Pons (tissue), 1 donor: ENCODE measurements at regions not wholly inside any gene's neighbourhood (a gene's known extent, or its start where the extent isn't known, plus 50 kb on each side); places are given as distances from the start of the nearest gene placed in this dataset.
A peak's percentile ranks its signal among the peaks of the same experiment; 100 is the strongest.
"Not testable (repeated sequence)": the region's sequence is repeated elsewhere in the genome, so short reads cannot be mapped to it uniquely, and the experiment has no call there.

Experiments used
- DNase-seq: peaks from one replicate; pipeline ENCODE4 v3.0.0-alpha.2; 2016; ENCODE audit warnings: low spot score

GRCh38 chr1:87956750-87957149, 628.1 kb downstream of the LMO4 start:
- DNase-seq = no peak

- no peak for DNase-seq
Measured at GRCh38 chr1:87957331-87957730, 628.7 kb downstream of the LMO4 start.

- DNase-seq = no peak
Measured at GRCh38 chr1:87958201-87958600, 629.5 kb downstream of the LMO4 start.

GRCh38 chr1:87958716-87959115, 630.0 kb downstream of the LMO4 start:
- DNase-seq = no peak

GRCh38 chr1:87959236-87959635, 630.6 kb downstream of the LMO4 start:
- no peak for DNase-seq

- no peak for DNase-seq
Measured at GRCh38 chr1:87961992-87962391, 633.3 kb downstream of the LMO4 start.

- no peak for DNase-seq
Measured at GRCh38 chr1:87963556-87963955, 634.9 kb downstream of the LMO4 start.

GRCh38 chr1:87965193-87965592, 636.5 kb downstream of the LMO4 start:
- DNase-seq = no peak

- DNase-seq = peak; percentile 41
Measured at GRCh38 chr1:87968197-87968955, 639.7 kb downstream of the LMO4 start.

- no peak for DNase-seq
Measured at GRCh38 chr1:87969040-87969439, 640.4 kb downstream of the LMO4 start.

GRCh38 chr1:87972811-87973210, 644.1 kb downstream of the LMO4 start:
- DNase-seq = no peak

GRCh38 chr1:87973896-87974295, 645.2 kb downstream of the LMO4 start:
- no peak for DNase-seq

GRCh38 chr1:87976316-87976715, 647.6 kb downstream of the LMO4 start:
- DNase-seq = no peak

- no peak for DNase-seq
Measured at GRCh38 chr1:87977145-87977544, 648.5 kb downstream of the LMO4 start.

GRCh38 chr1:87979079-87979478, 650.4 kb downstream of the LMO4 start:
- no peak for DNase-seq

GRCh38 chr1:87980494-87980893, 651.8 kb downstream of the LMO4 start:
- no peak for DNase-seq

GRCh38 chr1:87981386-87981785, 652.7 kb downstream of the LMO4 start:
- no peak for DNase-seq

GRCh38 chr1:87981810-87982209, 653.1 kb downstream of the LMO4 start:
- no peak for DNase-seq

GRCh38 chr1:87983841-87984240, 655.2 kb downstream of the LMO4 start:
- DNase-seq = no peak

GRCh38 chr1:87985071-87985470, 656.4 kb downstream of the LMO4 start:
- no peak for DNase-seq

- no peak for DNase-seq
Measured at GRCh38 chr1:87986130-87986866, 657.6 kb downstream of the LMO4 start.

GRCh38 chr1:87989346-87989745, 660.7 kb downstream of the LMO4 start:
- DNase-seq = no peak

- not testable (repeated sequence) for DNase-seq
Measured at GRCh38 chr1:87992536-87992935, 663.9 kb downstream of the LMO4 start.

- no peak for DNase-seq
Measured at GRCh38 chr1:87993051-87993450, 664.4 kb downstream of the LMO4 start.
